GM12878 (cell line): ENCODE measurements at regions not wholly inside any gene's neighbourhood (a gene's known extent, or its start where the extent isn't known, plus 50 kb on each side); places are given as distances from the start of the nearest gene placed in this dataset.

Experiments used
- ATAC-seq: fragments of 200-7000 bp; cut with Tn5 transposase; 3 replicates; pipeline ENCODE4 v1.9.1; 2020; ENCODE audit warnings: mild to moderate bottlenecking, moderate library complexity
- BruUV-seq: library from RNA; stranded (reverse); fragments of 400-500 nt; replicated peaks from 2 replicates; lab custom pipeline; 2021; lab: Mats Ljungman, UMichigan
- CTCF ChIA-PET: fragments of 300-600 bp; sonication (Branson Sonifier 250); formaldehyde crosslinking; extraction: SDS; loops from one replicate; lab custom pipeline; 2021; ENCODE audit warnings: inconsistent platforms; lab: Yijun Ruan, JAX
- POLR2A ChIA-PET: fragments of 350-600 bp; formaldehyde crosslinking; extraction: SDS; loops from one replicate; lab custom pipeline; 2021; ENCODE audit warnings: inconsistent platforms; lab: Charles Lee
- RAD21 ChIA-PET: fragments of 300-600 bp; sonication (Branson Sonifier 250); formaldehyde crosslinking; loops from one replicate; lab custom pipeline; 2023; ENCODE audit warnings: antibody characterized with exemption; ENCODE audit not compliant: unreplicated experiment; lab: Charles Lee
- SMC1A ChIA-PET: fragments of 300-600 bp; sonication (Branson Sonifier 250); formaldehyde crosslinking; loops from one replicate; lab custom pipeline; 2023; ENCODE audit not compliant: unreplicated experiment, uncharacterized antibody; lab: Charles Lee
- DNase-seq: peaks from one replicate; pipeline ENCODE4 v3.0.0-alpha.2; 2011; ENCODE audit warnings: low read depth, low spot score
- FAIRE-seq: peaks from 3 replicates; lab custom pipeline; 2011; peaks lifted over from hg19 to GRCh38; lab: Jason Lieb, UNC
- H2AFZ ChIP-seq: 2 replicates; pipeline ENCODE4 v1.6.0; 2011; ENCODE audit warnings: low read depth, low read length, control low read depth; ENCODE audit not compliant: control insufficient read depth
- H3K27ac ChIP-seq: 2 replicates; pipeline ENCODE4 v1.5.1; 2011; ENCODE audit warnings: control low read depth; ENCODE audit not compliant: control insufficient read depth, insufficient read depth
- H3K27me3 ChIP-seq, 2 experiments: replicated peaks in 1 of 2; 2 replicates each; pipeline versions ENCODE4 v1.6.0 to v1.6.1; 2011; ENCODE audit warnings: low read length in 1 of 2; ENCODE audit not compliant: control insufficient read depth in 2 of 2, insufficient read depth in 2 of 2
- H3K36me3 ChIP-seq, 2 experiments: 2 replicates each; pipeline ENCODE4 v1.5.1; 2011; ENCODE audit warnings: low read length in 1 of 2; ENCODE audit not compliant: control insufficient read depth in 2 of 2, insufficient read depth in 2 of 2
- H3K4me1 ChIP-seq: 2 replicates; pipeline ENCODE4 v1.6.1; 2011; ENCODE audit warnings: mild to moderate bottlenecking, low read length, moderate library complexity, mixed read lengths; ENCODE audit not compliant: control insufficient read depth, insufficient read depth
- H3K4me2 ChIP-seq: 2 replicates; pipeline ENCODE4 v1.6.0; 2011; ENCODE audit warnings: control low read depth; ENCODE audit not compliant: control insufficient read depth, insufficient read depth
- H3K4me3 ChIP-seq: fragments of 200-600 bp; sonication (generic); 2 replicates; pipeline ENCODE4 v1.5.1; 2016
- H3K79me2 ChIP-seq: 2 replicates; pipeline ENCODE4 v1.6.0; 2011; ENCODE audit warnings: low read length; ENCODE audit not compliant: control insufficient read depth, insufficient read depth
- H3K9ac ChIP-seq: 2 replicates; pipeline ENCODE4 v1.8.0; 2011; ENCODE audit warnings: low read length, control low read depth, mixed read lengths; ENCODE audit not compliant: control insufficient read depth, insufficient read depth
- H3K9me3 ChIP-seq: replicated peaks from 3 replicates; pipeline ENCODE4 v1.5.1; 2011; ENCODE audit warnings: mild to moderate bottlenecking, low read length; ENCODE audit not compliant: control insufficient read depth, insufficient read depth
- H4K20me1 ChIP-seq: 2 replicates; pipeline ENCODE4 v1.6.0; 2011; ENCODE audit not compliant: control insufficient read depth, insufficient read depth
- CREB1 ChIP-seq: IDR thresholded peaks from 2 replicates; pipeline ENCODE4 v1.6.1; 2012; ENCODE audit warnings: low read depth, mild to moderate bottlenecking, inconsistent platforms
- SIX5 ChIP-seq: IDR thresholded peaks from 2 replicates; pipeline ENCODE4 v1.6.1; 2011; ENCODE audit warnings: mild to moderate bottlenecking, low read depth, low read length, moderate library complexity; ENCODE audit not compliant: severe bottlenecking
- SPI1 ChIP-seq: IDR thresholded peaks from 2 replicates; pipeline ENCODE4 v1.6.1; 2011; ENCODE audit warnings: low read depth, mild to moderate bottlenecking, low read length, moderate library complexity, borderline replicate concordance; ENCODE audit not compliant: insufficient read depth
- TBL1XR1 ChIP-seq: IDR thresholded peaks from 2 replicates; pipeline ENCODE4 v1.6.1; 2012; ENCODE audit warnings: low read depth, low read length, improper control_type of control experiment
- WGBS: methylation state at CpG from one replicate; pipeline ENCODE4 v1.1.6; 2016; ENCODE audit warnings: low lambda C conversion rate; ENCODE audit not compliant: insufficient replicate concordance, insufficient coverage; ENCODE audit errors: missing lambda C conversion rate; 5-methylcytosine and 5-hydroxymethylcytosine counted together
- in situ Hi-C: fragments of 300-500 bp; cut with MboI; formaldehyde crosslinking; loops from 9 replicates; pipeline ENCODE4 v1.14.3; 2018; ENCODE audit warnings: mixed read lengths
- intact Hi-C: fragments of 100-400 bp; cut with micrococcal nuclease; formaldehyde crosslinking; loops from one replicate; pipeline ENCODE4 v1.14.2; 2022; ENCODE audit not compliant: unreplicated experiment
- TF ChIP-seq, protein P1 (sequence below): IDR thresholded peaks from 2 replicates; pipeline ENCODE4 v1.6.1; 2011; ENCODE audit warnings: low read depth, low read length, improper control_type of control experiment, borderline replicate concordance
- TF ChIP-seq, protein P2 (sequence below), 3 experiments: IDR thresholded peaks in 2 of 3; conservative IDR thresholded peaks in 1 of 3; 2 replicates each; pipeline ENCODE4 v1.5.1; 2011; ENCODE audit warnings: low read depth in 3 of 3, low read length in 3 of 3, mild to moderate bottlenecking in 3 of 3, control low read depth in 2 of 3, moderate library complexity in 2 of 3, inconsistent platforms in 1 of 3, mixed read lengths in 1 of 3; ENCODE audit not compliant: control insufficient read depth in 2 of 3, insufficient read depth in 1 of 3; ENCODE audit errors: extremely low read depth in 1 of 3

DNA sequence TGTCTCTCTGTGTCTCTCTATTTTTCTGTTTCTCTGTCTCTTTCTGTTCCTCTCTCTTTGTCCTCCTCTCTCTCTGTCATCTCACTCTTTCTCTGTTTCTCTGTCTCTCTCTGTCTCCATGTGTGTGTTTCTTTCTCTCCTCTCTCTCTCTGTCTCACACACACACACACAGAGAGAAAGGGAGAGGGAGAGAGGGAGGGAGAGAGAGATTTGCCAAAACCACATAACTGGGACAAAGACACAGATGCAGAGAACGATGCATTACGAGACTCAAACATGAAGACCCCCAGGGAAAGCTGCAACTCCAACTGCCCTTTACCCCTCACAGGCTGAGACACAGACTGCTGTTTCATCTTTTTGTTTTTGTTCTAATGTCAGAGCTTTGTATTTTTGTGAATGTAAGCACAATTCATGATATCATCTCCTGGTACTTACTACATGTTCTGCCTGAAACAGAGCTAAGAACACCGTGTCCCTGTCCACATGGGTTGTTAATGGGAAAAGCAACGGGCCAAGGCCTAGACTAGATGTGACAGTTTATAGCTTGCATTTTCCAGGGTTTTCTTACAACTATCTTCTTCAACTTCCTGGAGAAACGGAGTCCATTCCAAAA, 177.1 kb upstream of the ARID1B start:
- DNase-seq = no peak
- H3K36me3 ChIP-seq = no peaks in the 10 kb centered on the region
- TF ChIP-seq SIX5 = no peak
- no peak for TF ChIP-seq SPI1
- TF ChIP-seq CREB1 = no peak
- TF ChIP-seq TBL1XR1 = no peak
- TF ChIP-seq, protein P1, sequence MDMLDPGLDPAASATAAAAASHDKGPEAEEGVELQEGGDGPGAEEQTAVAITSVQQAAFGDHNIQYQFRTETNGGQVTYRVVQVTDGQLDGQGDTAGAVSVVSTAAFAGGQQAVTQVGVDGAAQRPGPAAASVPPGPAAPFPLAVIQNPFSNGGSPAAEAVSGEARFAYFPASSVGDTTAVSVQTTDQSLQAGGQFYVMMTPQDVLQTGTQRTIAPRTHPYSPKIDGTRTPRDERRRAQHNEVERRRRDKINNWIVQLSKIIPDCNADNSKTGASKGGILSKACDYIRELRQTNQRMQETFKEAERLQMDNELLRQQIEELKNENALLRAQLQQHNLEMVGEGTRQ = no peak
- TF ChIP-seq, protein P2, sequence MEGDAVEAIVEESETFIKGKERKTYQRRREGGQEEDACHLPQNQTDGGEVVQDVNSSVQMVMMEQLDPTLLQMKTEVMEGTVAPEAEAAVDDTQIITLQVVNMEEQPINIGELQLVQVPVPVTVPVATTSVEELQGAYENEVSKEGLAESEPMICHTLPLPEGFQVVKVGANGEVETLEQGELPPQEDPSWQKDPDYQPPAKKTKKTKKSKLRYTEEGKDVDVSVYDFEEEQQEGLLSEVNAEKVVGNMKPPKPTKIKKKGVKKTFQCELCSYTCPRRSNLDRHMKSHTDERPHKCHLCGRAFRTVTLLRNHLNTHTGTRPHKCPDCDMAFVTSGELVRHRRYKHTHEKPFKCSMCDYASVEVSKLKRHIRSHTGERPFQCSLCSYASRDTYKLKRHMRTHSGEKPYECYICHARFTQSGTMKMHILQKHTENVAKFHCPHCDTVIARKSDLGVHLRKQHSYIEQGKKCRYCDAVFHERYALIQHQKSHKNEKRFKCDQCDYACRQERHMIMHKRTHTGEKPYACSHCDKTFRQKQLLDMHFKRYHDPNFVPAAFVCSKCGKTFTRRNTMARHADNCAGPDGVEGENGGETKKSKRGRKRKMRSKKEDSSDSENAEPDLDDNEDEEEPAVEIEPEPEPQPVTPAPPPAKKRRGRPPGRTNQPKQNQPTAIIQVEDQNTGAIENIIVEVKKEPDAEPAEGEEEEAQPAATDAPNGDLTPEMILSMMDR (IDR thresholded peaks at IDR 0.05 in 2 of 3, conservative IDR thresholded peaks at IDR 0.05 in 1 of 3; ENCODE audit: control insufficient read depth in 2 of 3, extremely low read depth in 1 of 3, insufficient read depth in 1 of 3, low read depth in 3 of 3, low read length in 3 of 3) = no peak
- RAD21 ChIA-PET = no interaction called here
- H3K4me1 ChIP-seq = no peaks in the 10 kb centered on the region
- H4K20me1 ChIP-seq = no peaks in the 10 kb centered on the region
- SMC1A ChIA-PET = interaction anchor here (0.5 to 0.9 kb wide), 3 partner anchors 15 to 1156 kb away, joined by 3 read pairs; no protein-coding TSS in a partner anchor
- in situ Hi-C loops = no loop called here
- H3K4me2 ChIP-seq = no peak overlapping the region
- no TSS peak for BruUV-seq
- no peaks in the 10 kb centered on the region for H3K79me2 ChIP-seq
- no peaks in the 10 kb centered on the region; the same call in 1 of the 3 replicates for H3K9me3 ChIP-seq
- H3K4me3 ChIP-seq = no peak overlapping the region
- CTCF ChIA-PET = no interaction called here
- 75% methylated on average over 5 of the region's 5 CpGs for whole genome bisulfite sequencing
- no peak overlapping the region for H3K27ac ChIP-seq
- no peak overlapping the region for H2AFZ ChIP-seq
- no peaks in the 10 kb centered on the region for H3K27me3 ChIP-seq
- intact Hi-C loops = no loop called here
- FAIRE-seq = no peak
- no peak overlapping the region for H3K9ac ChIP-seq
- no peak for ATAC-seq
- POLR2A ChIA-PET = no interaction called here
